Stimulated activated CD8-positive, alpha-beta memory T cell treated with anti-CD3 and anti-CD28 coated beads, Interleukin-4, amount 100 ng/mL, for 48 hours (primary cell): ENCODE measurements at regions not wholly inside any gene's neighbourhood (a gene's known extent, or its start where the extent isn't known, plus 50 kb on each side); places are given as distances from the start of the nearest gene placed in this dataset.

Experiments used
- DNase-seq: peaks from one replicate; pipeline ENCODE4 v3.0.0-alpha.2; 2020

DNA sequence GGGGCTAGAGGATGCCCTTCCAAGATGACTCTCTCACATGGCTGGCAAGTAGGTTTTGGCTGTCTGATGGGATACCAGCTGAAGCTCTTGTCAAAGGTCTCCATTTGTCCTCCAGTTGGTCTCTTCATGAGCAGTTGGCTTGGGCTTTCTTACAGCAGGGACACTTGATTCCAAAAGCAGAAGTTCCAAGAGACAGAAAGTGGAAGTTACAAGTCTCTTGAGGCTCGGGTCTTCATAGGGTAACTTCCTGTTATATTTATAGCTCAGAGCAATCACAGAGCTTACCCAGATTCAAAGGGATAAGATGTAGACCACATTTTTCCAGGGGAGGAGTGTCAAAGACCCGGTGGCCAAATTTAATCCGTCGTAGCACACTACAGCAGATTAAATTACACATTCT is 440.0 kb downstream of the RFC3 start:
- no peak for DNase-seq

DNA sequence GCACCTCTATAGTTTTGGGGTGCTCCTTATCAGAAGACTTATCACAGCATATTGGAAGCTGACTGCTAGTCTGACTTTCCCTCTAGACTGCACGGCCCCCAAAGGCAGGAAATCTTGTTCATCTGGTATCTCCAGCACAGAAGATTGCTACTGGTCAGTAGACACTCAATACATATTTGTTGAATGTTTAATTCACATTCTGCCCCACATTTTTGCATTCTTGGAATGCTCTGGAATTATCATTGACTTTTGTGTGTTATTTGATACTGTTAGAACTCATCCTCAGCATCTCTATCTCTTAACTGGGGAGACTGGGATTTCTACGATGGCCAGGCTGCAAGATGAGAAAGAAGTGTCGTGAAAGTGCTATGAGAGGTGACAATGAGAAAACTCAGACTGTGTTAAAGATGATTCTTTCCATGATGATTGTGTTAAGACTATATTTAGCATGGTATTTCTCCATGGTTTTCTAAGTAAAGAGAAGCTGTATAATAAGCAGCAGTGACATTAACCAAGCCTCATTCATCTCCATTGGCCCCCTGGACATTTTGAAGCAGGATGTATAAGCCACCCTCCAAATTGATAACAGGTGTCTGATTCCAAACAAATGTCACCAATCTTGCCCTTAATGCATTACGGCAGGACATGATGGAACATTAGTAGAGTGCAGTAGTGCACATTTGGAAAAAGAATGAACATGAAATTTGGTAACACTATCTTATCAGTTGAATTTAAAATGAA is 440.9 kb downstream of the RFC3 start:
- no peak for DNase-seq

DNA sequence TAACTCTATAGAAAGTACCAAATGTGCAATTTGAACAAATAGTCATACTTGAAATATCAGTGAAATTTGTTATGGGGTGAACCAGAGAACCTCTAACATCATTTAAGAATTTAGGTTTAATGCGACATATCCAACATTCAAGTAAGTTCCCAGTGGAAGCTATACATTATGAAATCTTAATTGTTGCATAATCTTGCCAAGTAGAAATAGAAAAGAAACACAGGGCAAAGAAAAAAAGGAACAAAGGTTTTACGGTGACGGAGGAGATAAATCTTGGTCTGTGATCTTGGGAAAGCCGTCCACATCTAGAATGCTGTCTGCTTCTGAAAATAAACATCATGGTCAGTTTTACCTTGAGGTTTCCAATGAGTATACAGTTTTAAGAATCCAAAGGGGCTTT is 445.7 kb downstream of the RFC3 start:
- no peak for DNase-seq

DNA sequence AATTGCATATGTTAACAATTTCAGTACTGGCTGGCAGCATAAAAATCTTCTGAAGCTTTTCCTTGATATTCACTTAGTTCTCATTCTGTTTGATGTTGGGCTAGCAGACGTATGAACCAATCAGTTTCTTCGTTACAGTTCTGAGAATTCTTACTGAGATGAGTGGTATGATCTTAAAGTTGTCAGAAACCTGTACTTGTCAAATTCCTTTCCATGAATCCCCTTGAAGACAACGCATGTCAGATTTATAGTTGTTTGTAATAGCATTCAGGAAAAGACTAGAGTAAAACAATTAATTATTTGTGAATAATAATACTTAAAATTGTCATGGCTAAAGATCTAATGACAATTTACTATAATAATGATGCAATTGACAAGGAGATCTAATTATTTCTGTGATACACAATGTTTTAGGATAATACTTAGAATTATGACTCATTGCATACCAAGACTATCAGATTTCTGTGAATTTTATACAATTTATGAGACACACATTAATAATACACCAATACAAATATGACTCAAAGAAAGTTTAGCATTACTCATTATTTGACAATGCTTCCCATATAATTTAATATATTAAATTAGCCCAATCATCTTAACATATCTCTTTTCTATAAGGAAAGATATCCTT is 447.2 kb downstream of the RFC3 start:
- no peak for DNase-seq

DNA sequence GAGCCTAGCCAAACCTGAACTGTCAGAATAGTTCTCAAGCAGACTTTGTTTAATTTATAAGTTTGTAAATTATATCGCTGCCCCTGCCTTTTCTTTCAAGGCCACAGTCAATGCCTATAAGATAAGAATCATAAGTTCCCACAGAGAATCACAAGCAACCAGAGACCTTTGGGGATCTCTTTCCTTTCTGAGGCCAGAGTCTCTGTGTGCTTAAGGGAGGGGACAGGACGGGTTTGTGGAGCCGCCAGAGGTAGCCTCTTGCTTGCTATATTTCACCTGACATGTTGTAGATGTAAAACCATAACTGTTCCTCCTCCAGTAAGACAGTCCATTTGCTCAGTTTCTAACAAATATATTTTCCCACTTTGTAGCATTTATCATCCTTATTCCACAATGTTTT is 458.8 kb downstream of the RFC3 start:
- no peak for DNase-seq

DNA sequence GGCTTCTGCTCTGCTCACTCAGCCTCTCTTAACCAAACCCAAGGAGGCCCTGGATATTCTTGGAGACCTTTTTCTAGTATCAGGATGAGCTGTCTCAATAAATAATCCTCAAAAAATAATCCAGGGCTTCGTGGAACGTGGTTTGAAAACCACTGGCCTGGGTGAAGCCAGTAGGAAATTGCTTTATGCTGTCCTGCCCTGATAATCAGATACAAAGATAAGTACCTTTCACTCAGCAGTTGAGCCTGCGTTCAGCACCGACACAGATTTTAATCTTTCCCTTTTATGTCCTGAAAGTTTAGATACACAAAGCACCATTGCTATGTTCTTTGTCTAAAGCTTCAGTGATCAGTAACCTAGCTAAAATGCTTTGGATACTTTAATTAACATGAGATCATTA is 460.0 kb downstream of the RFC3 start:
- no peak for DNase-seq

DNA sequence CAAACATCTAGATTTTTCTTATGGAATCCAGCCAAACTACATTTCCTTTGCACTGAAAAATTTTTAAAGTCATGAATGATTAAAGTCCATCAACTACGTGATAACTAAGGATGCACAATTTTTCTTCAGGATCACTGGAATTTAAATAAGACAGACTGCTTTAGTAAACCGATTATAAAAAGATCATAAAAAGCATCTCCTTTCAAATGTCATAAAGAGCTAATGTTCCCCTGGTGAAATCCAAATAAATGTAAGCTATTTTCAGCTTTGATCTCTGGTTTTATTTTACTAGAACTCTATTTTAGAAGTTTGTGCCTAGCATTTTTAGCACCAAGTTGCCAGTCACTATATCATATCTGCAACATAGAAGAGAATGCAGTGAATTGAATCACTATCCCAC is 460.8 kb downstream of the RFC3 start:
- DNase-seq = no peak

DNA sequence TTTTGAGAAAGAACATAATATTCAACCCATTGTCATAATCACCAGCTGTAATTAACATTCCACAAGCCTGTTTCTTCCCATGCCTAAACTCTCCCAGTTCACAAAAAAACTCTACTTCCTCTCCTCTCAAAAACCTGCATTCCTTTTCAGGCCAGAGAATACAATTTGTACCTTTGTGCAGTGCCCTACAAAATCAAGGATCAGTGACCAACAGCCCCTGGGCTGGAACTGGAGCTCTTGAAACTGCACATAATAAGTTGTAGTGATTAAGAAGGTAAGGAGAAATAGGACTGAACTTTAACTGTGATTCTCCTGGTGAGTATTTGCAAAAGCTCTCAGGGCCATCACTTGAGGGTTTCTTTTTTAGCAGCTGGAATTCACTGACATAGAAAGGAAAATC is 472.7 kb downstream of the RFC3 start:
- no peak for DNase-seq

DNA sequence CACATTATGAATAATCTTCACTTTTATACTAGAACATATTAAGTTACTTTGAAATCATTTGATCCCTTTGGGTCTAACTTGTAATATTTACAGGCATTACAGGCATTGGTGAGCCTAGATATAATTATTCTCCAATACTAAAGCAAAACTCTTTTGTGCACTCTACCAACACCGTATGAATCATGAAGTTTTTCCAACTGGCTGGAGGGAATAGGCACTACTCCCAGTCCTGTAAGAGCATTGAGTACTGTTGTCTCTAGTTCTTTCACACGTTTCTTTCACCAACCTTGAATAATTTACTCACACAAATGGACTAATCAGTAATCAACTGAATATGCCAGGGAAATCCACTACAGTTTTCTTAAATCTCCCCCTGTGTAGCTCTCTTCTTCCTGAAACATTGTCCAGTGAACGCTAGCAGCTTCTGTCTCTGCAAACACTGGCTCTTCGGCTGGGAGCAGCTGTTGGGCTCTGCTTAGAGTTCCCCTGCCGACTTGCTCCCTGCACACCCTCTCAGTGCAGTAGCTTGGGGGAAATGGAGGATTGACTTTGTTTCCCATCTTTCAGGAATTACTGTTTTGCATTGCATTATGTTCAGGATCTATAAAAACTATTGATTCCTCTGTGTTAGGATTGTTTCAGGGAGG is 476.7 kb downstream of the RFC3 start:
- DNase-seq = no peak

DNA sequence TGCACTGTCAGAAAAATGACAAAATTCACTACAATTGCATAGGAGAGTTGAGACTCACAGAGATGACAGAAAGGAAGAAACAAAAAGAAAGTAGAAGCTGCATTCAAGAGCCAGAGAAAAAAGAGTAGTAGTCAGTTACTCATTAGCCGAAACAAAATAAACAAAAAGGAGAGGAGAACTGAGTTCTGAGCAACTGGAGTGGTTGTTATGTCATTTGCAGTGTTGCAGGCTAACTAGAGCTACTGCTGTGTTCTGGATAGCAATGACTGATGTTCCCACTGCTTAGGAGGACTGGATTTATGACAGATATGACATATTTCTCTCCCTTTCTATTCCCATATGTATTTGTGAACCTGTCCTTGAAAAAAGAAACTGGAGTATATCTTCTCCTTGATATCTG is 482.6 kb downstream of the RFC3 start:
- no peak for DNase-seq

DNA sequence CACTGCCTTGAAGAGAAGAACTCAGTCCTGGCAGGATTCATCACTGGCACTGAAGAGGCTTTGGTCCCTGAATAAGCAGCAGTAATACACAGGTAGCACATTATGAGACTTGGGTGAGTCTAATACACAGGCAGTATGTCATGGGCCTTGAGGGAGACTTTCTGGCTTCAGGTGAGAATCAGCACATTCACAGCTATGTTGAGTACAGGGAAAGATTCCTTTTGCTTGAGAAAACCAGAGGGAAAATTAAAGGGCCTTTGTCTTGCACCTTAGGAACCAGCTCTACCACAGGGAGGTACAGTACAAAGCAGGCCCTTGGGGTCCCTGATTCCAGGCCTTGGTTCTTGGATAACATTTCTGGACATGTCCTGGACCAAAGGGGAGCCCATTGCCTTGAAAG is 484.6 kb downstream of the RFC3 start:
- DNase-seq = no peak

DNA sequence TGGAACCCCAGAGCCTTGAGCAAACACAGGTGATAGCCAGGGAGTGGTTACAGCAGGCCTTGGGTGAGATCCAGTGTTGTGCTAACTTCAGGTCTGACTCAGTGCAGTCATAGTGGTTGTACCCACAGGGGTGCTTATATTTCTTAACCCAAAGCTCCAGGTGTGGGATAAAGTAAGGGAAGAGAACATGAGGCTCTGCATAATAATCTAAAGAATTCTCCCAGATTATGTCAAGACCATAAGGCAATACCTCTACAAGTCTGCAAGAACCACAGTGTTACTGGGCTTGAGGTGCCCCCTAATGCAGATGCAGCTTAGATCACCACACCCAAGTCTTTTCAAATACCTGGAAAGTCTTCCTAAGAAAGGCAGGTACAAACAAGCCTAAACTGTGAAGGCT is 485.4 kb downstream of the RFC3 start:
- DNase-seq = no peak

DNA sequence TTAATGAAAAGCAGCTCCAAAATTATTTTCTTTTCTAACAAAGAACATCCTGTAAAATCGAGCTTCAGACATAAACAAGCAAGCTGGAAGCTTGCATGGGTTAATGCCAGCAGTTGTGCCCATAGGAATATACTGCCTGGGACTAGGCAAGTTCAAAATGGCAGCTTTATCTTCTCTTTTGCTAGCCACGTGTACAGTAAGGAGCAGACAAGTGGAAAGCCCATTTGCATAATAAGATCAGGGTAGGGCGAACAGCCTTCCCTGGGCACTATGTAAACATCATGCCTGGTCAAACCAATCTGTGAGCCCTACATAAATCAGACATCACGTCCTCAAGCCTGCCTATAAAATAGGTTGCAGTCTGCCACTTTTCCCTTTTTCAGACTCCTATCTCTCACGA is 489.7 kb downstream of the RFC3 start:
- DNase-seq = no peak

DNA sequence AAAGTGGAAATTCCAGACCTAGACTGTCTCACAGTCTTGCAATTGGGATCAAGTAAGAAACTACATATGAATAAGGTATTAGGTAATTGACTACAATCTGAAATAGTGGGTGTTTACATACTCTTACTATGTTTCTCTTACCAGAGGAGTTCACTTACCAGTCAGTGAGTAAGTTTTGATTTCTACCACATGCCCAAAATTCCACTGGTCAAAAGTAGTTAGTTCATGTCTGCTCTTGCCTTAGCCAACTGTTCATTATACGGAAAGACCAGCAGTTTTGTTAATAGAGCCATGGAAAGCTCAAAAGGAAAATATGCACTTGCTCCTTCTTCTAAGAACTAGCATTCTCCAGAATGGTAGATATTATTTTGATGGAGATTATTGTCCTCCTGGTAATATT is 490.8 kb downstream of the RFC3 start:
- no peak for DNase-seq

DNA sequence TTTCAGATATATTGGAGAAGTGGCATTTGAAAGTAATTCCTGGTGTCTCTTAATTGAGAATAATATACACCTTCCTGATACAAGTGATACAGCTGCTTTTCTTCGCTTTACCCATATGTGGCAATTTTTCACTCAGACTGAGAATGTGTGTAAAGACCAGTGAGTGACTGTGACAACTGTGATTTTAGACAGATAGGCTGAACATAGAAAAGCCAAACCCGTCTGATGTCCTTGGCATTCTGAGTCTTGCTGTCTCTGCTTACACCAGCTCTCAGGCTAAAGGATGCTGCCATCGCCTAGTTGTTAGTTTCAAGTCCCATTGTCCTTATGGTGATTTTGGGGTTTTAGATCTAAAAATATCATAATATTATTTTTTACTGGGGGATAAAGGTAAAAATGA is 492.6 kb downstream of the RFC3 start:
- DNase-seq = no peak

DNA sequence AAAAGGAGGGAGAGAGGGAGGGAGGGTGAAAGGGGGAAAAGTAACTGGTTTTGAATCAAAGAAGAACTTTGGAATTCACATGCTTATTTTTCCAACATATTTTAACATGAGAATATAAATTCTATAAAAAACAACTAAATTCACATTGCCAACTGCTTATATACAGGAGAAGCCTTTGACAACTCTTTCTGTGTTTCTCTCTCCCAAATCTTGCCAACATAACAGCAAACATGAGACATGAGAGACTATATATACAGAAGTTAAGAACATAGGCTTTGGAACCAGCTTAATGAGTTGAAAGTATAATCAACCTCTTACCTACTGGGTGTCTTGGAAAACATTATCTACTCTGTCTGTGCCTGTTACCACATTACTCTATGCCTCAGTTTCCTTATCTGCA is 493.3 kb downstream of the RFC3 start:
- no peak for DNase-seq

DNA sequence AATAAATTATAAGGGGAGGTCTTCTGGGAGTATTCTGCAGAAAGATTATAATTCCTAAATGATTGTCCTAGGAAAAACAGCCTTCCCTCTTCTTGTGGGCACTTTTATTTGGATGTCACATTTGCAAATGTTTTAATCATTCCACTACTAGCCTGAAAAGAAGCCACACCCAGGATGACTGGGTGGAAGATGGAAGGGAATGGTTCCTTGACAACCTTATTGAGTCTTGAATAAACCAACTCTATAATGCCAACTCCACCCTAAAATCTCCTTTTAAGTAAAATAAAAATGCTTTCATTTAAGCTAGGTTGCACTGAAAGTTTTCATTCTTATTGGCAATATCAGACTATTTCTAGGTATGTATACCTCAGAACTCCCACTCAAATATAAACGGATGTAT is 494.6 kb downstream of the RFC3 start:
- no peak for DNase-seq

DNA sequence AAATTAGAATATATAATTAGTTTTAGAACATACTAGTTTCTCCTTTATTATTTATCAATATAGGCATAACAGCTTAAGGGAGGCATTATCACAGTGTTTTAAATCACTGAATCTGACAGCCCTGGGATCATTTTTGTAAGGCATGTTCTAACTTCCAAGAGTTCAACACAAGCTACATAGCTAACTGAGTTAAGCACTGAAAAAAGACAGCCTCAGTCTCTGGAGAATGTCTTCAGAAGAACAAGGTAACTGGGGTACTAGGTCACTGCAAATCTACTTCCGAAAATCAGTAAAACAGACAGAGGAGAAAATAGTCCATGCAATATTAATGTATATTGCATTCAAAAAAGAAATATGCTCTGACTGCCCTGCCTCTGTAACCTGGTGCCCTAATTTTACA is 502.1 kb downstream of the RFC3 start:
- DNase-seq = no peak

DNA sequence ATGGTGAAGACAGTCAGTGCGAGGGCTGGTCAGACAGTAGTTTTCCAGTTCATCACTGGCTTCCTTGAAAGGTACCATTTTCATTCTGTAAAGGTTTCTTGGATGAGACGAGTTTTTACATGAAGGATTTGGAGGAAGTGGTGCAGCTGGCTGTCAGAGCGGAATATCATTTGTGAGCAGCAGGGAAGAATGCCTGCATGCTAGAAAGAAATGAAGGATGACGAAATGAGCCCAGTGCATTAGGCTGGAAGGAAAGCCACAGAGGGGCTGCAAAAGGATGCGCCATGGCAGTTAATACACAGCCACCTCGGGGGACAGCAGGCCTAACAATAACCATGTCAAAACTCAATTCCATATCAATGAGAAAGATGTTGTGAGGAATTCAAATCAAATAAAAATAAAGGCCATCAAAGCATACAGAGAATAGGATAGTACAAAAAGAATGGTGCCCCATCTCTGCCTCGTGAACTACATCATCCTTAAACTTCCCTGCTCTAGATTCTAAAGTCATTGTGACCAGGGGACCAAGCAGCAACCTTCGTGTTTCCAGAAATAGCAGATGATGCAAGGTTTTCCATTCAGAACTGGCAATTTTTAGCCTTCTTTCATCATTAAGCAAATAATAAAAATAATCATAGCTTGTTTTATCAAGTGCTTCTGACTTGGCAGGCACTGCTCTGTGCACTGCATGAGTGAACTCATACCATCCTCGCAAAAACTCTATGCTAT is 504.2 kb downstream of the RFC3 start:
- no peak for DNase-seq

DNA sequence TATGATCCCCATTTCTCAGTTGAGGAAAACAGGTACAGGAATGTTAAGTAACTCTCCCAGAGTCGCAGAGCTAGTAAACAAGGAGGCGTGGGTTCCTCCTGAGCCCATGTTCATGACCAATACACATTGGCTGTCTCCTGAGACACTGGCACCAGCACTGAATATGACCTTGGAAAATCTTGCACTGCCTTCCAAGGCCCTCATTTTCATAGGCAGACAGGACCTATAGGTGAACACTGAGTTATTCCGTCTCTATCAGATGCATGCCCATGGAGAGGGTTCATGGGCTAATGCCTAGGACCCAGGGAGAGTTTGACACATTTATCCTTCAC is 504.8 kb downstream of the RFC3 start:
- no peak for DNase-seq

DNA sequence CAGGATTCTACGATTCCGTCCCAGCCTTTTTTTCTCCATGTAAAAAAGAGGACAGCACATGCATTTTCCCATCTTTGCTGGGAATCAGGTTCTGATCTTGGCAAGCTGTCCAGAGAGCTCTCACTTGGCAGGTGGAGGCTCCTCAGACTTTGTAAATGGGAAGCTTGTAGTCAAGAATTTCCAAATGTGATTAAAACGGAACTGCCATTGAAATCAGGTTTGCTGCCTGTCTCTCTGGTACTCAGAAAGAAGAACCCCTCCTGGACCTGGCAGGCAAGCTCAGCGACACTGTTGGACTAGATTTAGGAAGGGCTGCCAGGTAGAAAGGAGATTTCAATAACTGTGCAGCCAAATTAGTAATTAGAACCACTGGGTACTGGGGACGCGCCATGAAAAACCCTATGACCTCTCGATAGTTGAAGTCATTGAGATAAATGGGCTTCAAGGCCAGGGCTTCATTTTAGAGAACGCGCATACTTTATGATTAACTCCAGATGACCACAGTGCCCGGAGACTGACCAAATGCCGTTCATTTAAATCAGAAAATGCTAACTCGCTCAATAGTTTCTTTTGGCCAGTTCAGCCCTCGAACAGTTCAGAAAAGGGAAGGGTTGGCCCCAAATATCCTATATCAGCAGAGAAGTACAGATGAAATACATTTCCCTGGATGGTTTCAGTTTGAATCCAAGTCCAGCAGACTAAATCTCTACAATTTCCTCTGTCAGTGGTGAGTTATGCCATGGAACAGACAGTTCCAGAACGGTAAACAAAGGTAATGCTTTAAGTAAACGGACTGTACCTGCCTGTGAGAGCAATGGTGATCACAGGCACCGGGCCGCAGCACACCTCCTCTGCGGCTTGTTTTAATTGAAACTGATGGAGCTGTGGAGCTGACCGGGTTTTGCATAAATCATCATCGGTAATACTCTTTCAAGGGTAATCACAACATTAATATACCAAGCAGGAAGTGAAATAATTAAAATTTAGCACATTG is 517.4 kb downstream of the RFC3 start:
- DNase-seq = no peak

DNA sequence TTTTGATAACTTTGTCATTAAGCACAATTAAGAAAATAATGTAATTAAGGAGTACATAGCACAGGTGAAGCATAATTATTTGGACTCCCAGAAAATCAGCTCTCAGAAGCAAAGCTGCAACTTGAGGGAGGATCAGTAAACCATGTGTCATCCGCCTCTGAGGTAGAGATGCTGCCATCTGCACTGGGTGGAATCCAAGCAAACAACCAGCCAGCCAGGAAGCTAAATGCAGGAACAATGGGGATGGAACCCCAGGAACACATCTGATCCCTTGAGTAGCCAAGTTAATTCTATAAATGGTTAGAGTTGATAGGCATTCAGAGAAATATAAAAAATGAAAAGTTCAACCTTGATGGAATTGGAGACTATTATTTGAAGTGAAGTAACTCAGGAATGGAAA is 520.2 kb downstream of the RFC3 start:
- DNase-seq = no peak

DNA sequence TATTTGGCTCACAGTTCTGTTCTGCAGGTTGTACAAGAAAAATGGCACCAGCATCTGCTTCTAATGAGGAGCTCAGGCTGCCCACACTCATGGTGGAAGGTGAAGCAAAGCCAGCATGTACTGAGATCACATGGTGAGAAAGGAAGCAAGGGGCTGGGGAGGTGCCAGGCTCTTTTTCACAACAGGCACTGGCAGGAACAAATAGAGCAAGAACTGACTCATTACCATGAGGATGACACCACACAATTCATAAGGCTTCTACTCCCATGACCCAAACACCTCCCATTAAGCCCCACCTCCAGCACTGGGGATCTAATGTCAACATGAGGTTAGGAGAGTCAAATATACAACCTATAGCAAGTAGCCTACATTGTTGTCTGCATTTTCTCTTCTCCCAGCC is 522.6 kb downstream of the RFC3 start:
- no peak for DNase-seq
